MM.1S (cell line): ENCODE measurements at regions not wholly inside any gene's neighbourhood (a gene's known extent, or its start where the extent isn't known, plus 50 kb on each side); places are given as distances from the start of the nearest gene placed in this dataset.

ENCODE experiments used
- DNase-seq: peaks from one replicate; pipeline ENCODE4 v3.0.0-alpha.2; 2015
- H2AFZ ChIP-seq: fragments of 300-600 bp; sonication (generic); 2 replicates; pipeline ENCODE4 v1.6.0; 2016; ENCODE audit warnings: antibody characterized with exemption, low read length
- H3F3A ChIP-seq: fragments of 300-600 bp; sonication (generic); 2 replicates; pipeline ENCODE4 v1.6.1; 2016; ENCODE audit warnings: mild to moderate bottlenecking, antibody characterized with exemption, low read length, moderate library complexity, mixed read lengths; ENCODE audit not compliant: insufficient read depth
- H3K27ac ChIP-seq: fragments of 300-600 bp; sonication (generic); 2 replicates; pipeline ENCODE4 v1.5.1; 2016; ENCODE audit warnings: mild to moderate bottlenecking, low read length
- H3K27me3 ChIP-seq: fragments of 300-600 bp; sonication (generic); replicated peaks from 2 replicates; pipeline ENCODE4 v1.6.0; 2016; ENCODE audit warnings: low read length; ENCODE audit not compliant: insufficient read depth
- H3K36me3 ChIP-seq: fragments of 300-600 bp; sonication (generic); replicated peaks from 2 replicates; pipeline ENCODE4 v1.6.1; 2016; ENCODE audit warnings: mild to moderate bottlenecking, low read length, mixed read lengths; ENCODE audit not compliant: insufficient read depth
- H3K4me1 ChIP-seq: fragments of 300-600 bp; sonication (generic); 2 replicates; pipeline ENCODE4 v1.6.1; 2016; ENCODE audit warnings: low read length, mixed read lengths
- H3K4me2 ChIP-seq: fragments of 300-600 bp; sonication (generic); 2 replicates; pipeline ENCODE4 v1.6.0; 2016; ENCODE audit warnings: low read depth, low read length
- H3K4me3 ChIP-seq: fragments of 300-600 bp; sonication (generic); 2 replicates; pipeline ENCODE4 v1.5.1; 2016; ENCODE audit warnings: low read length, mixed read lengths
- H3K79me2 ChIP-seq: fragments of 300-600 bp; sonication (generic); 2 replicates; pipeline ENCODE4 v1.6.1; 2016; ENCODE audit warnings: mixed run types, low read length, mixed read lengths
- H3K9ac ChIP-seq: fragments of 300-600 bp; sonication (generic); 2 replicates; pipeline ENCODE4 v1.6.1; 2016; ENCODE audit warnings: low read length, mixed read lengths
- H3K9me2 ChIP-seq: fragments of 300-600 bp; sonication (generic); replicated peaks from 2 replicates; pipeline ENCODE4 v1.6.1; 2016; ENCODE audit warnings: mild to moderate bottlenecking, low read length, mixed read lengths; ENCODE audit not compliant: insufficient read depth
- H3K9me3 ChIP-seq: fragments of 300-600 bp; sonication (generic); replicated peaks from 2 replicates; pipeline ENCODE4 v1.6.1; 2016; ENCODE audit warnings: mild to moderate bottlenecking, low read length, mixed read lengths; ENCODE audit not compliant: insufficient read depth
- H4K20me1 ChIP-seq: fragments of 300-600 bp; sonication (generic); 2 replicates; pipeline ENCODE4 v1.6.1; 2016; ENCODE audit warnings: mild to moderate bottlenecking, low read length, moderate library complexity, mixed read lengths; ENCODE audit not compliant: insufficient read depth
- CTCF ChIP-seq: fragments of 300-600 bp; sonication (generic); IDR thresholded peaks from 2 replicates; pipeline ENCODE4 v1.5.1; 2016; ENCODE audit warnings: antibody characterized with exemption, low read length, mixed read lengths
- EZH2 ChIP-seq: fragments of 300-600 bp; sonication (generic); optimal IDR thresholded peaks from 2 replicates; pipeline ENCODE3; 2017; ENCODE audit warnings: low read depth, mild to moderate bottlenecking, antibody characterized with exemption, low read length, mixed read lengths
- EZH2phosphoT487 ChIP-seq: fragments of 300-600 bp; sonication (generic); IDR thresholded peaks from 2 replicates; pipeline ENCODE4 v1.6.1; 2018; ENCODE audit warnings: antibody characterized with exemption, low read length

GRCh38 chr5:152704286-152704685, 299.2 kb upstream of the NMUR2 start:
- H3K27ac ChIP-seq, result no peak overlapping the region

GRCh38 chr5:152711801-152712388, 306.8 kb upstream of the NMUR2 start:
- Histone ChIP-seq H4K20me1 (no peaks in the 10 kb centered on the region), H3K27me3 (no peaks in the 10 kb centered on the region), H3K27ac (no peak overlapping the region), H3K9me2 (no peaks in the 10 kb centered on the region), H3K79me2 (no peaks in the 10 kb centered on the region), H2AFZ (no peak overlapping the region), H3F3A (no peaks in the 10 kb centered on the region), H3K9me3 (no peaks in the 10 kb centered on the region), H3K4me2 (no peak overlapping the region), H3K9ac (no peak overlapping the region), H3K36me3 (no peaks in the 10 kb centered on the region), H3K4me3 (no peak overlapping the region), H3K4me1 (no peaks in the 10 kb centered on the region)
- TF ChIP-seq EZH2phosphoT487, result no peak
- TF ChIP-seq CTCF, result no peak
- TF ChIP-seq EZH2, result no peak
- DNase-seq, result no peak

More at GRCh38 chr5:152704286-152704685, 299.2 kb upstream of the NMUR2 start:
- TF ChIP-seq EZH2 (no peak), CTCF (no peak), EZH2phosphoT487 (no peak)
- H3K9me2 ChIP-seq, result no peaks in the 10 kb centered on the region
- no peaks in the 10 kb centered on the region for H3K4me1 ChIP-seq
- no peak overlapping the region for H2AFZ ChIP-seq
- no peak overlapping the region for H3K9ac ChIP-seq
- no peak overlapping the region for H3K4me3 ChIP-seq
- no peak overlapping the region for H3K4me2 ChIP-seq
- no peaks in the 10 kb centered on the region for H3F3A ChIP-seq
- H3K9me3 ChIP-seq, result no peaks in the 10 kb centered on the region
- no peaks in the 10 kb centered on the region for H3K79me2 ChIP-seq
- H3K27me3 ChIP-seq, result no peaks in the 10 kb centered on the region
- DNase-seq, result no peak
- H4K20me1 ChIP-seq, result no peaks in the 10 kb centered on the region
- no peaks in the 10 kb centered on the region for H3K36me3 ChIP-seq

- TF ChIP-seq EZH2, result no peak
- no peak for TF ChIP-seq EZH2phosphoT487
- TF ChIP-seq CTCF, result no peak
- Histone ChIP-seq H3K27me3 (no peaks in the 10 kb centered on the region), H3K79me2 (no peaks in the 10 kb centered on the region), H3K4me1 (no peaks in the 10 kb centered on the region), H4K20me1 (no peaks in the 10 kb centered on the region), H3K4me2 (no peak overlapping the region), H3K9me2 (no peaks in the 10 kb centered on the region), H3K4me3 (no peak overlapping the region), H3F3A (no peaks in the 10 kb centered on the region), H3K9ac (no peak overlapping the region), H3K9me3 (no peaks in the 10 kb centered on the region), H3K36me3 (no peaks in the 10 kb centered on the region), H2AFZ (0 out of 2 replicates have a peak overlapping the region, but pooled peaks have one; percentile 23), H3K27ac (no peak overlapping the region)
- DNase-seq, result no peak
Observed at GRCh38 chr5:152717393-152717792, 312.3 kb upstream of the NMUR2 start.
